GM19035 (cell line): ENCODE measurements at regions not wholly inside any gene's neighbourhood (a gene's known extent, or its start where the extent isn't known, plus 50 kb on each side); places are given as distances from the start of the nearest gene placed in this dataset.
"Not testable (repeated sequence)": the region's sequence is repeated elsewhere in the genome, so short reads cannot be mapped to it uniquely, and the experiment has no call there.

Experiments used
- ATAC-seq: cut with Tn5 transposase; IDR thresholded peaks from one replicate; pipeline ENCODE4 v1.9.1; 2021; ENCODE audit not compliant: unreplicated experiment

DNA sequence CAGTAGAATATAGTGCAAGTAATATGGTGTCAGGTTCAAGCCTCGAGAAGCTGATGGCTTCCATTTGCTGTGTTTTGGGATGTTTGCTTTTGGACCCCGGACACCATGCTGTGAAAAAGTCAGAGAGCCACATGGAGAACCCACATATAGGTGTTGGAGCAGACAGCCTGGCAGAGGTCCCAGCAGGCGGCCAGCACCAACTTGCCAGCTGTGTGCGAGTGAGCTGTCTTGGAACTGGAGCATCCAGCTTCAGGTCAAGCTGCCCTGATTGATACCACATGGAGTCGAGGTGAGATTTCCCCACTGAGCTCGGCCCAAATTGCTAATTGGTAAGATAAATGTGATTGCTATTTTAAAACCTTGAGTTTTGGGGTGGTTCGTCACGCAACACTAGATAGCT, 185.7 kb upstream of the TBL1XR1 start:
- ATAC-seq, result no peak

- no peak for ATAC-seq
Observed at GRCh38 chr3:177385186-177385585, 187.9 kb upstream of the TBL1XR1 start.

DNA sequence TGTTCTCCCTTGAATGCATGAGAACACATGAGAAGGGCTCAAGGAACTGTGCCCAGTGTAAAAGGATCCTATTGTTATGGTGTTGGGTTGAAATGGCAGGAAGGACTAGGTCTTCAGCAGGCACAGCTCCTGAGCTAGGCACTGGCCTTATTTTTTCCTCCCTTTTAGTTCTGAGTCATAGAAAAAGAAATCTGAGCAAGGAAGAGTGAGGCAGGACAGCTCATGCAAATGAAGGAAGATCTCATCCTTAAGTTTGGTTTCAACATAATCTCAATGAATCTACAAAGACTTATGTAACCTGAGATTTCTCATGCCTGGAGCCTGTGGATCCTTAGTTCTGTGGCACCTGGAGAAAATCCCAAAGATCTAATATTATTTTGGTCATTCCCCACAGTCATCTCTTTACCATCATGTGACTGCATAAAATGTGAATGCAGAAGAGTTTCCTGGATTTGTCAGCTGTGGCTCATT, 188.6 kb upstream of the TBL1XR1 start:
- no peak for ATAC-seq

- no peak for ATAC-seq
Observed at GRCh38 chr3:177388209-177388608, 190.9 kb upstream of the TBL1XR1 start.

GRCh38 chr3:177394231-177395024, 197.1 kb upstream of the TBL1XR1 start:
- ATAC-seq, result not testable (repeated sequence)

DNA sequence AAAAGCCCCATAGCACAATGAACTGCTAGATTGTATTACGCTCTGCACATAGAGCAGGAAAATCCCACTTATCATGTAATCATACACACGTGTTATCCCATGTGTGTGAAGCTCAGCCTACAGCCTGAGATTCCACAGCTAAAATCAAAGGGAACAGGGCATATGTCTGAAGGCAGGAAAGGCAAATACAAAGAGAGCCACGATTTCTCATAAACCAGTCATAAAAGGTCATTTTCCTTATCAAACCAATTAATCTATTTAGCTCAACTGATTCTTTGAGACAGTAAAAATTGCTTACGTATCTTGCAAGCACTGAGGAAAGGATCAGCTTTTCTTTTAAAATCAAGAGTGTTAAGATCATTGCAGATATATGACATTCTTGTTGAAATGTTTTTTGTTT, 199.5 kb upstream of the TBL1XR1 start:
- ATAC-seq, result no peak

GRCh38 chr3:177401375-177401774, 204.1 kb upstream of the TBL1XR1 start:
- no peak for ATAC-seq

GRCh38 chr3:177402533-177402932, 205.3 kb upstream of the TBL1XR1 start:
- ATAC-seq, result no peak

DNA sequence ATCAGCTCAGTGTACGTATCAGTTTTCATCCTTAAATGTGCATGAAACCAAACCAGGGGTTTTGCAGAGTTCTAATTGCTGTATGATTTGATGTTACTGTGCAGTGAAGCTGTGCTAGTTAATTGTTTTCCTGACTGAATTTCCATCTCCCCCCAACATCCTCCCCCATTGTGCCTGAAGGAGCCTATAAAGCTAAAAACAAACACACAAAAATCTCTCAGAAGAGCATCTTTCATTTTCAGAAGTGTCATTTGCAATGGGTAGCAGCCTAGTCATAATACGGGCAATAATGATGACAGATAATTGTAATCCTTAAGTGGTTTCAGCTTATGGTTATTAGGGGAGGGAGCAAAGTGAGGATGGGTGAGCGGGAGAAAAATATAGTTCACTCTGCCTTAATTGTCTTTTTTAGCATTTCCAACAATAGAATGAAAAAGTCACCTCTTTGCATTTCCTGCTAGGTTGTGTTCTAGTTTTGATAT, 207.9 kb upstream of the TBL1XR1 start:
- ATAC-seq, result no peak

DNA sequence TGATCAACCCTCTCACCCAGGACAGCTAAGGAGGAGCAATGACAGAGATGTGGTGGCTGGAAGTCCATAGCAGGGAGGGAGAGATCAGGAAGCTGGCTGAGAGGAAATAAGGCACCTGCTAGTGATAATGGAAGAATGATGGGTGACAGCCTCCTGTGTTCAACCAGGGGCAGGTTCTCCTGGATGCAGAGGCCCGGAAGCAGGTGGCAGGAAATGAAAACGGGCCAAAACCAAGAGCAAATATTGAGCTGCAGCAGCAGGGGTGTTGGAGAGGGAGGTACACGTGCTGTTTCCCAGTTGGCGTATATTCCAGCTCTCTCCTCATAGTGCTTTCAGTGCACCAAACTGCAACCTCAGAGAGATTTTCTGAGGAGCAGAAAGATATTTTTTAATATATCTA, 213.4 kb upstream of the TBL1XR1 start:
- no peak for ATAC-seq

GRCh38 chr3:177411201-177411600, 213.9 kb upstream of the TBL1XR1 start:
- no peak for ATAC-seq

DNA sequence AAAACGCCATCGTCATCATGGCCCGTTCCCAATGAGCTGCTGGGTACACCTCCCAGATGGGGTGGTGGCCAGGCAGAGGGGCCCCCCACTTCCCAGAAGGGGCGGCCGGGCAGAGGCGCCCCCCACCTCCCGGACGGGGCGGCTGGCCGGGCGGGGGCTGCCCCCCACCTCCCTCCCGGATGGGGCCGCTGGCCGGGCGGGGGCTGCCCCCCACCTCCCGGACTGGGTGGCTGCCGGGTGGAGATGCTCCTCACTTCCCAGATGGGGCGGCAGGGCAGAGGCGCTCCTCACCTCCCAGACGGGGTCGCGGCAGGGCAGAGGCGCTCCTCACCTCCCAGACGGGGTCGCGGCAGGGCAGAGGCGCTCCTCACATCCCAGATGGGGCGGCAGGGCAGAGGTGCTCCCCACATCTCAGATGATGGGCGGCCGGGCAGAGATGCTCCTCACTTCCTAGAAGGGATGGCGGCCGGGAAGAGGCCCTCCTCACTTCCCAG, 215.4 kb upstream of the TBL1XR1 start:
- not testable (repeated sequence) for ATAC-seq

DNA sequence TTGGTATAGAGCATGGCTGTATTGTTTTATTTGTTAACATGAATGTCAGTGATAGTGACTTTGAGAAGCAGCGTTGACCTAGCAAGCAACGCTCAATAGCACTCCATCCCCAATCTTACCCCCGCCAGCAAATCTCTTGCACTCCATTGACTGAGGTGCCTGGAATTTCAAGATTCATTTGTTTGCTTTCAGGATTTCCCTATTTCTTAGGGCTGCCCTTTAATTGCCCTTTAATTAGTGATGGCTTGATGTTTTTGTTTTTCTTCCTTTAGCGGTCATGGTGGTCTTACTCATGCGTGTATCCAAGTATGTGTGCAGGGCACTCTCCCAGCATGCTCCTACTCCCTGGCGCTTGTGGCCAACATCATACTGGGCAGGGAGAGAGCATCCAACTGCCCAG, 216.8 kb upstream of the TBL1XR1 start:
- ATAC-seq, result no peak

DNA sequence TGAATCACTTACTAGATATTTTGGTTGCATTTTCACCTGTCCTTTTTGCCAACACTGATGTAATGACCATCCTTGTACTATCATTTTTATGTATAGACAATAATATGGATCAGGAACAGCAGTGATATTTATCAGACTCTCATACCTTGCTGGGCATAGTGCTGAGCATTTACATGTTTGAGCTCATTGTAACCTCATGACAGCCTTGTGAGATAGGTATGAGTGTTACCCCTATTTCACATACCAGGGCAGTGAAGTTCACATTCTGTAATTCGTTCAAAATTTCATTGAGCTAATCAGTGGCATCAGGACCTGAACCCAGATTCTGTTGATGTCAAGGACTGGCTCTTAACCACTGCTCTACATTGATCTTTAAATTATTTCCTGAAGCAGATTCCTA, 221.5 kb upstream of the TBL1XR1 start:
- ATAC-seq, result no peak

DNA sequence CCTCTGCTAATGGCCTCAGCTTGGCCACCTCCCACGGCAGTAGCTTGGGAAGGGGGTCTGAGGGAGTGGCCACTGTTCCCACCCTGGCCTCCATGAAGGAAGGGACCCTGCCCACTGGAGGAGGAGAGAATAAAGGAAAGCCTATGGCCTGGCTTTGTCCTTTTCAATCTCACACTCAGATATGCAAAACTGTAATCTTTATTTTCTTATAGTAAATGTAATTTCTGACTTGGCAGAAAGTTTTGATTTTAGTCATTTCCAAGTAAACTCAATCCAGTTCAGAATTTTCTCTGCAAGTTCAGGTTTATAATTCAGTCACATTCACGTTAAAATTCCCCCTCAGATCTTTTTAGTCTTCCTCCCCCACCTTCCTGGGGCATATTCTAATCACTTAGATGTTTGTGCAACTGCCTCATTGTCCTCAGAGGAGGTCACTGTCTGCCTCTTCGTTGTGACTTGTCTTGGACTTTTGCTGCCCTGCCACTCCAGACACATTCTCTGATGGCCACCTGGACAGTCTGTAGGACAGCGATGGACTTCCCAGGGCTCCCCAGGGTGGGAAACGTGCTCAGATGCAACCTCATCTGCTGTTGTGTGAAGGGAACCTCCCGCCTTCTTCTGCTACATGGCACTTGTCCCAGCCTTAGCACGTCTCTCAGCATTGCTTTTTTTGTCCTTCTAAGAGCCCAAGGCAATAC, 222.8 kb upstream of the TBL1XR1 start:
- ATAC-seq, result peak; percentile 63

DNA sequence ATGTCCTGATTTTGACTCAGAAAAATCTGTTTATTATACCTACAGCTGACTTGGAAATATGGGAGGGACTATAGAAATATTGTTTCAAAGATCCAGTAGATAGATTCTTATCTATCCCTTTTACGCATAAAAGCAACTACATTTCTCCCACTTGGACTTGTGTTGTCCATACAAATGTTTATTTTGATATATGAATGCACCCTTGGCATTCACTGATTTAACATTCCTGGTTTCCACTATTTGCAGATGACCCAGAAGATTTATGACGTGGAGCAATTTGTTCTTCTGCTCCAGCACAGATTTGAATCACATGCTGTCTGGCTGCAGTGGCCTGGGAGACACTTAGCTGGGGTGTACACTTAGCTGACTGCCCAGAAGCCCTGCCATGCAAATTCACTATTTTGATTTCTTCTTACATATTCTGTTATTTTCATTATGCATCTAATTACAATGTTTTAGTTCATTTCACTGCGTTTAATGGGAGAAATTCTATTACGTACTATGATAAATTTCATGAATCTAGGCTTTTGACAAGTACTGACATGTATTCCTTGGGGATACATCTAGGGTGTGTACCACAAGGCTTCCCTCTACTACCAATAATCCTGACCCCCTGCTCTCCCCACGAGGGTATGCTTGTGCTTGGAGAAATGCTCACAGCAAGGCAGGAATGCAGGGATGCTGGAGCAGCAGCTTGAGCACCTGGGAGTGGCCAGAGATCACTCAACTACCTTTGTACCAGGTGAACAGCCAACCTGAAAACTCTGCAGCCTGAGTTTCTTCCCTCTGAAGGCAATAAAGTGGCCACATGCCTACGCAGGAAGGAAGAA, 223.6 kb upstream of the TBL1XR1 start:
- ATAC-seq, result no peak

- no peak for ATAC-seq
Observed at GRCh38 chr3:177421481-177421785, 224.2 kb upstream of the TBL1XR1 start.

DNA sequence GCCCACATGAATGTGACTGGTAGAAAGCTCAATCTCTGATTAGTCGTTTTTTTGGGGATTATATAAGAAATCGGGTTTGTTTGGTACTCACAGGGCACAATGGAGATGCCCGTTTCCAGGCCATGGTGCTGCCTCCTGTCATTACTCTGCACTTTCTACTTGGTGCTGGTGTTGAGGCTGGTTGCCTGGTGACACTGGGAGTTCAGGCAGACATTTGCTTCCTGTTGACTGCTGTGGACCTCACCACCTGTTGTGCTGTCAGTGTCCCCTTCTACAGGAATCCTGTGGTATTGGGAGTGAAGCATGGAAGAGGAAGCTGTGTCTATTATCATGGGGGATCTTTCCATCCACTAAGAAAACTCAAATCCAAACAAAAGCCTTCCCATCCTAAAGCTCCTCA, 227.2 kb upstream of the TBL1XR1 start:
- no peak for ATAC-seq

DNA sequence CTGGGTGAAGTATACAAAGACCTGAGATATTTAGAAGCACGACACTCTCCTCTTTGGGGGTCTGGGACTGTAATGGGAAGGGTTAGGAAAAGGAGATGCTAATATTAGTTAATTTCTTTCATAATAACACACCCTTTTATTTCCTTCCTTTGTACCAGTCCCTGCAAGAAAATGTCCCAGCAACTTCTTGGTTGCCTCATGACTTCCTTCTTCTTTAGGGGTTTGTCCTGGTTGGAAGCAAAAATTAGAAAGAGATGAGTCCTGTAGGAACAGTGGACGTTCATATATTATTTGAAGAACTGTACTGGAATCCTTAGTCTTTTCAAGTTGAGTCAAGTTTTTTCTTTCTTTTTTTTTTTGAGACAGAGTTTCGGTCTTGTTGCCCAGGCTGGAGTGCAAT, 227.8 kb upstream of the TBL1XR1 start:
- ATAC-seq, result no peak

GRCh38 chr3:177426106-177426877, 229.0 kb upstream of the TBL1XR1 start:
- ATAC-seq, result no peak
